OCI-LY1 (cell line): ENCODE measurements at regions not wholly inside any gene's neighbourhood (a gene's known extent, or its start where the extent isn't known, plus 50 kb on each side); places are given as distances from the start of the nearest gene placed in this dataset.

Experiments
- CTCF ChIP-seq: fragments of 200-600 bp; sonication (generic), shearing (Covaris generic); IDR thresholded peaks from 2 replicates; pipeline ENCODE4 v1.5.1; 2017; ENCODE audit warnings: mild to moderate bottlenecking, antibody characterized with exemption, low read length, moderate library complexity, mixed read lengths
- EZH2 ChIP-seq: fragments of 200-600 bp; sonication (generic), shearing (Covaris generic); IDR thresholded peaks from 2 replicates; pipeline ENCODE4 v1.8.0; 2017; ENCODE audit warnings: borderline replicate concordance, mixed run types, mild to moderate bottlenecking, antibody characterized with exemption, low read length, moderate library complexity, mixed read lengths

- TF ChIP-seq CTCF, result no peak
- no peak for TF ChIP-seq EZH2
Observed at GRCh38 chr3:26480377-26480776, 142.2 kb upstream of the LRRC3B start.
